Neural cell (in vitro differentiated cells): ENCODE measurements at regions not wholly inside any gene's neighbourhood (a gene's known extent, or its start where the extent isn't known, plus 50 kb on each side); places are given as distances from the start of the nearest gene placed in this dataset.

Experiments used
- H2AFZ ChIP-seq: fragments of 200-600, 300-800 bp; sonication (generic), shearing (Covaris generic); 2 replicates; pipeline ENCODE4 v1.6.0; 2014; ENCODE audit warnings: low read depth, mild to moderate bottlenecking, antibody characterized with exemption, low read length, moderate library complexity
- H3F3A ChIP-seq: fragments of 200-600 bp; shearing (Covaris generic); 2 replicates; pipeline ENCODE4 v1.6.1; 2016; ENCODE audit warnings: mild to moderate bottlenecking, moderate library complexity, mixed read lengths, antibody characterized with exemption, low read length; ENCODE audit not compliant: insufficient read depth, poor library complexity, severe bottlenecking
- H3K27ac ChIP-seq: fragments of 200-600, 300-800 bp; sonication (generic), shearing (Covaris generic); 2 replicates; pipeline ENCODE4 v1.5.1; 2014; ENCODE audit warnings: mild to moderate bottlenecking, low read length, moderate library complexity
- H3K27me3 ChIP-seq: fragments of 300-800, 200-600 bp; sonication (generic), shearing (Covaris generic); 2 replicates; pipeline ENCODE4 v1.6.0; 2014; ENCODE audit warnings: mild to moderate bottlenecking, low read depth, low read length, moderate library complexity; ENCODE audit not compliant: insufficient read depth
- H3K36me3 ChIP-seq: fragments of 300-800, 200-600 bp; sonication (generic), shearing (Covaris generic); 2 replicates; pipeline ENCODE4 v1.5.1; 2014; ENCODE audit warnings: mild to moderate bottlenecking, antibody characterized with exemption, low read length, moderate library complexity; ENCODE audit not compliant: insufficient read depth
- H3K4me2 ChIP-seq: fragments of 300-800, 200-600 bp; sonication (generic), shearing (Covaris generic); 2 replicates; pipeline ENCODE4 v1.6.0; 2014; ENCODE audit warnings: mild to moderate bottlenecking, low read length
- H3K4me3 ChIP-seq: fragments of 300-800, 200-600 bp; sonication (generic), shearing (Covaris generic); 2 replicates; pipeline ENCODE4 v1.5.1; 2014; ENCODE audit warnings: mild to moderate bottlenecking, low read length, moderate library complexity
- H3K79me2 ChIP-seq: fragments of 200-600 bp; shearing (Covaris generic); replicated peaks from 2 replicates; pipeline ENCODE4 v1.6.0; 2014; ENCODE audit warnings: mild to moderate bottlenecking, low read length, moderate library complexity; ENCODE audit not compliant: insufficient read depth
- H3K9ac ChIP-seq: fragments of 300-800, 200-600 bp; sonication (generic), shearing (Covaris generic); 2 replicates; pipeline ENCODE4 v1.6.1; 2016; ENCODE audit warnings: mild to moderate bottlenecking, low read length, mixed read lengths
- H3K9me2 ChIP-seq: fragments of 200-600 bp; shearing (Covaris generic); 2 replicates; pipeline ENCODE4 v1.6.1; 2016; ENCODE audit warnings: mild to moderate bottlenecking, low read length, mixed read lengths; ENCODE audit not compliant: insufficient read depth
- H3K9me3 ChIP-seq: fragments of 200-600, 300-800 bp; sonication (generic), shearing (Covaris generic); 2 replicates; pipeline ENCODE4 v1.6.1; 2016; ENCODE audit warnings: mild to moderate bottlenecking, mixed run types, low read length, moderate library complexity, mixed read lengths
- H4K20me1 ChIP-seq: fragments of 200-600 bp; shearing (Covaris generic); 2 replicates; pipeline ENCODE4 v1.6.1; 2016; ENCODE audit warnings: mild to moderate bottlenecking, mixed run types; ENCODE audit not compliant: insufficient read depth
- CTCF ChIP-seq: fragments of 450-650 bp; IDR thresholded peaks from 2 replicates; pipeline ENCODE4 v1.5.1; 2014; ENCODE audit warnings: antibody characterized with exemption, mild to moderate bottlenecking, moderate library complexity; ENCODE audit not compliant: poor library complexity, severe bottlenecking
- EP300 ChIP-seq: fragments of 450-650 bp; conservative IDR thresholded peaks from 2 replicates; pipeline ENCODE4 v1.6.1; 2014; ENCODE audit warnings: antibody characterized with exemption, mild to moderate bottlenecking, moderate library complexity; ENCODE audit not compliant: poor library complexity, severe bottlenecking
- EZH2 ChIP-seq: fragments of 200-600, 300-800 bp; shearing (Covaris generic), sonication (generic); IDR thresholded peaks from 2 replicates; pipeline ENCODE4 v1.6.1; 2014; ENCODE audit warnings: antibody characterized with exemption, low read length, borderline replicate concordance, mild to moderate bottlenecking; ENCODE audit not compliant: insufficient read depth, poor library complexity, severe bottlenecking
- MXI1 ChIP-seq: fragments of 450-650 bp; conservative IDR thresholded peaks from 2 replicates; pipeline ENCODE4 v1.6.1; 2014; ENCODE audit warnings: antibody characterized with exemption, mild to moderate bottlenecking; ENCODE audit not compliant: poor library complexity, severe bottlenecking
- POLR2AphosphoS5 ChIP-seq: IDR thresholded peaks from 2 replicates; pipeline ENCODE4 v1.6.1; 2012
- RAD21 ChIP-seq: fragments of 450-650 bp; conservative IDR thresholded peaks from 2 replicates; pipeline ENCODE4 v1.6.1; 2014; ENCODE audit warnings: antibody characterized with exemption, mild to moderate bottlenecking, moderate library complexity
- REST ChIP-seq: IDR thresholded peaks from 2 replicates; pipeline ENCODE4 v1.6.1; 2012; ENCODE audit warnings: borderline replicate concordance
- SMC3 ChIP-seq: fragments of 450-650 bp; conservative IDR thresholded peaks from 2 replicates; pipeline ENCODE4 v1.6.1; 2014; ENCODE audit warnings: antibody characterized with exemption, mild to moderate bottlenecking, moderate library complexity; ENCODE audit not compliant: poor library complexity
- TAF1 ChIP-seq: IDR thresholded peaks from 2 replicates; pipeline ENCODE4 v1.6.1; 2012; ENCODE audit warnings: low read depth

GRCh38 chr15:59924096-59924495, 80.0 kb upstream of the FOXB1 start:
- no peak overlapping the region for H3K4me2 ChIP-seq
- no peak overlapping the region for H3K27ac ChIP-seq
- H3K9ac ChIP-seq = no peak overlapping the region
- no peaks in the 10 kb centered on the region for H4K20me1 ChIP-seq
- H3K36me3 ChIP-seq = no peaks in the 10 kb centered on the region
- no peaks in the 10 kb centered on the region for H3F3A ChIP-seq
- H3K27me3 ChIP-seq = no peaks in the 10 kb centered on the region
- no peaks in the 10 kb centered on the region for H3K9me3 ChIP-seq
- TF ChIP-seq EZH2 (no peak), POLR2AphosphoS5 (no peak), REST (no peak), EP300 (no peak), RAD21 (no peak), TAF1 (no peak), SMC3 (no peak), MXI1 (no peak), CTCF (no peak)
- no peaks in the 10 kb centered on the region for H3K79me2 ChIP-seq
- H3K4me3 ChIP-seq = no peak overlapping the region
- H2AFZ ChIP-seq = no peak overlapping the region
- no peaks in the 10 kb centered on the region for H3K9me2 ChIP-seq

GRCh38 chr15:59923508-59923907, 80.6 kb upstream of the FOXB1 start:
- Histone ChIP-seq H3K36me3 (no peaks in the 10 kb centered on the region), H3K27me3 (no peaks in the 10 kb centered on the region), H3K9me3 (no peaks in the 10 kb centered on the region), H3K79me2 (no peaks in the 10 kb centered on the region), H3K9me2 (no peaks in the 10 kb centered on the region), H3F3A (no peaks in the 10 kb centered on the region), H4K20me1 (no peaks in the 10 kb centered on the region), H3K4me3 (no peak overlapping the region), H2AFZ (no peak overlapping the region), H3K4me2 (no peak overlapping the region), H3K9ac (no peak overlapping the region), H3K27ac (no peak overlapping the region)
- no peak for TF ChIP-seq TAF1
